MM.1S (cell line): ENCODE measurements at regions not wholly inside any gene's neighbourhood (a gene's known extent, or its start where the extent isn't known, plus 50 kb on each side); places are given as distances from the start of the nearest gene placed in this dataset.

ENCODE experiments used
- EZH2 ChIP-seq: fragments of 300-600 bp; sonication (generic); optimal IDR thresholded peaks from 2 replicates; pipeline ENCODE3; 2017; ENCODE audit warnings: low read depth, mild to moderate bottlenecking, antibody characterized with exemption, low read length, mixed read lengths
- EZH2phosphoT487 ChIP-seq: fragments of 300-600 bp; sonication (generic); IDR thresholded peaks from 2 replicates; pipeline ENCODE4 v1.6.1; 2018; ENCODE audit warnings: antibody characterized with exemption, low read length
- TF ChIP-seq, protein P1 (sequence below): fragments of 300-600 bp; sonication (generic); IDR thresholded peaks from 2 replicates; pipeline ENCODE4 v1.5.1; 2016; ENCODE audit warnings: antibody characterized with exemption, low read length, mixed read lengths

DNA sequence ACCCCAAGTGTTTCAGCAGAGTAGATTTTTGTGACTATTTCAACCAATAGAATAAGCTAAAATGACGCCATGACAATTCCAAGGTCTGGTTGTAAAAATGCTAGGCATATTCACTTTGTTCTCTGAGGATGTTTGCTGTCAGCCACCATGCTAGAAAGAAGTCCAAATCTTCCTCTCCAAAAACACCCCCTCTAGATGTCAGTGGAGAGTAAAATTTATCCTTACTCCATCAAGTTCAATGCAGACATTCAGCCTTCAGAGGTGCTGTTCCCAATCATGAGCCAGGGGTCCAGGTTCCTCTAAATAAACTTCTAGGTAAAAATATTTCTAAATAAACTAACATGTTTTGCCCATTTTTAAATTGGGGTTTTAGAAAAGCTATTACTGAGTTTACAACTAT, 395.4 kb upstream of the ADAMTS5 start:
- TF ChIP-seq, protein P1, sequence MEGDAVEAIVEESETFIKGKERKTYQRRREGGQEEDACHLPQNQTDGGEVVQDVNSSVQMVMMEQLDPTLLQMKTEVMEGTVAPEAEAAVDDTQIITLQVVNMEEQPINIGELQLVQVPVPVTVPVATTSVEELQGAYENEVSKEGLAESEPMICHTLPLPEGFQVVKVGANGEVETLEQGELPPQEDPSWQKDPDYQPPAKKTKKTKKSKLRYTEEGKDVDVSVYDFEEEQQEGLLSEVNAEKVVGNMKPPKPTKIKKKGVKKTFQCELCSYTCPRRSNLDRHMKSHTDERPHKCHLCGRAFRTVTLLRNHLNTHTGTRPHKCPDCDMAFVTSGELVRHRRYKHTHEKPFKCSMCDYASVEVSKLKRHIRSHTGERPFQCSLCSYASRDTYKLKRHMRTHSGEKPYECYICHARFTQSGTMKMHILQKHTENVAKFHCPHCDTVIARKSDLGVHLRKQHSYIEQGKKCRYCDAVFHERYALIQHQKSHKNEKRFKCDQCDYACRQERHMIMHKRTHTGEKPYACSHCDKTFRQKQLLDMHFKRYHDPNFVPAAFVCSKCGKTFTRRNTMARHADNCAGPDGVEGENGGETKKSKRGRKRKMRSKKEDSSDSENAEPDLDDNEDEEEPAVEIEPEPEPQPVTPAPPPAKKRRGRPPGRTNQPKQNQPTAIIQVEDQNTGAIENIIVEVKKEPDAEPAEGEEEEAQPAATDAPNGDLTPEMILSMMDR, result no peak
- TF ChIP-seq EZH2phosphoT487 (no peak), EZH2 (no peak)
